ENCODE measurements at regions not wholly inside any gene's neighbourhood (a gene's known extent, or its start where the extent isn't known, plus 50 kb on each side); places are given as distances from the start of the nearest gene placed in this dataset.

- ATAC-seq, result no peak
- Mint-ChIP-seq H3K36me3 (peaks cover 8% of the 10 kb centered on the region), H3K27me3 (ENCODE audit: low read depth) (peaks cover 5% of the 10 kb centered on the region; the same call in 1 of the 2 replicates), H3K27ac (no peak overlapping the region), H3K4me1 (peaks cover 9% of the 10 kb centered on the region), H3K9me3 (peaks cover 19% of the 10 kb centered on the region), H3K4me3 (no peak overlapping the region)
- ChIA-PET CTCF (no interaction called here), POLR2A (no interaction called here)
- no peak for DNase-seq (ENCODE audit: low spot score)
- TF ChIP-seq TP53 (CRISPR knock-in tag; IDR thresholded peaks at IDR 0.05) (no peak), ZNF416 (CRISPR knock-in tag; IDR thresholded peaks at IDR 0.05) (no peak), NR3C1 (CRISPR knock-in tag; conservative IDR thresholded peaks at IDR 0.05; ENCODE audit: low read depth) (no peak), RELA (CRISPR knock-in tag; IDR thresholded peaks at IDR 0.05; ENCODE audit: borderline replicate concordance) (no peak), AFF4 (CRISPR knock-in tag; IDR thresholded peaks at IDR 0.05; ENCODE audit: borderline replicate concordance) (no peak)
Measured at GRCh38 chr17:5783851-5784250, 199.5 kb upstream of the NLRP1 start.

- peaks cover 15% of the 10 kb centered on the region for H3K4me1 Mint-ChIP-seq
- ATAC-seq, result no peak
Measured at GRCh38 chr17:5784791-5785190, 200.5 kb upstream of the NLRP1 start.

More at GRCh38 chr17:5784791-5785190, 200.5 kb upstream of the NLRP1 start:
- no peak overlapping the region for H3K4me3 Mint-ChIP-seq
- TF ChIP-seq ZNF281 (CRISPR knock-in tag; IDR thresholded peaks at IDR 0.05) (no peak), ATF1 (CRISPR knock-in tag; IDR thresholded peaks at IDR 0.05) (no peak), ESRRA (CRISPR knock-in tag; IDR thresholded peaks at IDR 0.05; ENCODE audit: borderline replicate concordance) (no peak), RORB (CRISPR knock-in tag; IDR thresholded peaks at IDR 0.05) (no peak), PRRX2 (CRISPR knock-in tag; IDR thresholded peaks at IDR 0.05) (no peak), NFE2L1 (CRISPR knock-in tag; IDR thresholded peaks at IDR 0.05) (no peak), ETV6 (CRISPR knock-in tag; IDR thresholded peaks at IDR 0.05) (no peak), CREB1 (CRISPR knock-in tag; IDR thresholded peaks at IDR 0.05) (no peak), TCF7 (CRISPR knock-in tag; IDR thresholded peaks at IDR 0.05; ENCODE audit: low read depth) (no peak), FOXP4 (CRISPR knock-in tag; IDR thresholded peaks at IDR 0.05) (no peak), PREB (CRISPR knock-in tag; IDR thresholded peaks at IDR 0.05; ENCODE audit: borderline replicate concordance) (no peak), PRDM15 (CRISPR knock-in tag; IDR thresholded peaks at IDR 0.05) (no peak), GRHL2 (CRISPR knock-in tag; IDR thresholded peaks at IDR 0.05; ENCODE audit: insufficient replicate concordance, severe bottlenecking) (no peak), ZNF138 (CRISPR knock-in tag; conservative IDR thresholded peaks at IDR 0.05) (no peak), EMX1 (CRISPR knock-in tag; IDR thresholded peaks at IDR 0.05) (no peak)
- ChIA-PET POLR2A (no interaction called here), CTCF (interaction anchor here (1.3 kb wide), 1 partner anchor 9 kb away, joined by 5 read pairs; no protein-coding TSS in a partner anchor)
- peaks cover 19% of the 10 kb centered on the region for H3K9me3 Mint-ChIP-seq
- H3K27me3 Mint-ChIP-seq (ENCODE audit: low read depth), result peaks cover 5% of the 10 kb centered on the region; the same call in 1 of the 2 replicates
- DNase-seq (ENCODE audit: low spot score), result no peak
- H3K36me3 Mint-ChIP-seq, result peaks cover 8% of the 10 kb centered on the region
- no peak overlapping the region for H3K27ac Mint-ChIP-seq
